ENCODE measurements at regions not wholly inside any gene's neighbourhood (a gene's known extent, or its start where the extent isn't known, plus 50 kb on each side); places are given as distances from the start of the nearest gene placed in this dataset.

GRCh38 chr10:28774051-28774995 lies 97.0 kb downstream of the BAMBI start:
- DNase-seq (ENCODE audit: low spot score) = no peak
- no peak overlapping the region for H3K4me3 Mint-ChIP-seq (ENCODE audit: unreplicated experiment)
- no peak overlapping the region for H3K27ac Mint-ChIP-seq (ENCODE audit: unreplicated experiment)
- no peak for TF ChIP-seq CTCF (IDR thresholded peaks at IDR 0.05)
- H3K4me1 Mint-ChIP-seq (ENCODE audit: low read depth) = peaks cover 2% of the 10 kb centered on the region
- H3K36me3 Mint-ChIP-seq (ENCODE audit: low read depth) = no peaks in the 10 kb centered on the region
- H3K9me3 Mint-ChIP-seq (ENCODE audit: low read depth) = no peaks in the 10 kb centered on the region
- no peaks in the 10 kb centered on the region for H3K27me3 Mint-ChIP-seq (ENCODE audit: low read depth)

DNA sequence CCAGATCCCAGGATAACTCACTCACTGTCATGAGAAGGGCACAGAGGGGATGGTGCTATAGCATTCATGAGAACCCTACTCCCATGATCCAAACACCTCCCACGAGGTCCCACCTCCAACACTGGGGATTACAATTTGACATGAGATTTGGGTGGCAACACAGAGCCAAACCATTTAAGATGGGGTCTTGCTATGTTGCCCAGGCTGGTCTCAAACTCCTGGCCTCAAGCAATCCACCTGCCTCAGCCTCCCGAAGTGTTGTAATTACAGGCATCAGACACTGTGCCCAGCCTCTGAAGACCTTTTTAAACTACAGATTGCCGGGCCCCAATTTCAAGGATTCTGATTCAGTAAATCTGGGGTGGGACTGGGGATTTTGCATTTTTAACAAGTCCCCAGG lies 98.5 kb downstream of the BAMBI start:
- Mint-ChIP-seq H3K36me3 (ENCODE audit: low read depth) (no peaks in the 10 kb centered on the region), H3K9me3 (ENCODE audit: low read depth) (no peaks in the 10 kb centered on the region), H3K27ac (ENCODE audit: unreplicated experiment) (no peak overlapping the region), H3K27me3 (ENCODE audit: low read depth) (no peaks in the 10 kb centered on the region), H3K4me1 (ENCODE audit: low read depth) (no peaks in the 10 kb centered on the region), H3K4me3 (ENCODE audit: unreplicated experiment) (no peak overlapping the region)
- no peak for TF ChIP-seq CTCF (IDR thresholded peaks at IDR 0.05)
- DNase-seq (ENCODE audit: low spot score) = no peak

GRCh38 chr10:28776519-28776918 lies 99.2 kb downstream of the BAMBI start:
- Mint-ChIP-seq H3K4me3 (ENCODE audit: unreplicated experiment) (no peak overlapping the region), H3K9me3 (ENCODE audit: low read depth) (no peaks in the 10 kb centered on the region), H3K4me1 (ENCODE audit: low read depth) (no peaks in the 10 kb centered on the region), H3K27me3 (ENCODE audit: low read depth) (no peaks in the 10 kb centered on the region), H3K27ac (ENCODE audit: unreplicated experiment) (no peak overlapping the region), H3K36me3 (ENCODE audit: low read depth) (no peaks in the 10 kb centered on the region)
- no peak for TF ChIP-seq CTCF (IDR thresholded peaks at IDR 0.05)
- DNase-seq (ENCODE audit: low spot score) = no peak

DNA sequence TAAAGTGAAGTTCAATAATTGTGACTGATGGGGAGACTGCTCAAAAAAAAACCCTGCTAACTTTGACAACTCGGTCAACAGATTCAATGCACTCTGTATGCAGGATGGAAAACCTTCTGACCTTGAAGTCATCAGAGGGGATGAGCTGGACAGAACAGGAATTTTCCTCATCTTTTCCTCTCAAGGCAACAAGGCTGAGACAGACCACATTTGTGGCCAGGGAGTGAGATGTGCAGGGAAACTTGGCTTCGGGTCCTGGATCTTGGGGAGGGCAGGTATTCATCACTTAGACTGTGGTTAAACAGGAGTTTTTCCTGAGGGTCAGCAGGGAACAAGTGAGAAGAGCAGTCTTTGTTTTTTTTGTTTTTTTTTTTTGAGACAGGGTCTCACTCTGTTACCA lies 100.6 kb downstream of the BAMBI start:
- Mint-ChIP-seq H3K27me3 (ENCODE audit: low read depth) (no peaks in the 10 kb centered on the region), H3K36me3 (ENCODE audit: low read depth) (no peaks in the 10 kb centered on the region), H3K9me3 (ENCODE audit: low read depth) (no peaks in the 10 kb centered on the region), H3K4me1 (ENCODE audit: low read depth) (peaks cover 5% of the 10 kb centered on the region), H3K4me3 (ENCODE audit: unreplicated experiment) (no peak overlapping the region), H3K27ac (ENCODE audit: unreplicated experiment) (no peak overlapping the region)
- no peak for DNase-seq (ENCODE audit: low spot score)
- no peak for TF ChIP-seq CTCF (IDR thresholded peaks at IDR 0.05)

DNA sequence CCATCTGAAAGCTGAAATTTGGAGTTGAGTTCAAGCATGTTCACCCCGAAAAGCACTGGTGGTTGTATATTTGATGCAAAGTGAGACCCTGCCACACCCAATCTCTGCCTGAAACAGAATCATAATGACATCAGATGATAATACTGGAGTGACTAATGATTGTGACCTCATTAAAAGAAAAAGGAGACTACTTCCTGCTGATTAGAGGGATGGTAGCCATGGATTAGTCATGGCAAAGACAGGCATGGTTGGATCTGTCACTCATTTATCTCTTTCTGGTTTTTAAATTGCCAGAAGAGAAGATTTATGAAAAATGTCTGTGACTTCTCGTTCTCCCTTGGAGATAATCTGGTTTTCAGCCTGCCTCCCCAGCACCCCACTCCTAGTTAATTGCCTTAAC lies 101.2 kb downstream of the BAMBI start:
- no peak for TF ChIP-seq CTCF (IDR thresholded peaks at IDR 0.05)
- Mint-ChIP-seq H3K4me3 (ENCODE audit: unreplicated experiment) (no peak overlapping the region), H3K9me3 (ENCODE audit: low read depth) (no peaks in the 10 kb centered on the region), H3K27me3 (ENCODE audit: low read depth) (no peaks in the 10 kb centered on the region), H3K4me1 (ENCODE audit: low read depth) (peaks cover 10% of the 10 kb centered on the region), H3K27ac (ENCODE audit: unreplicated experiment) (no peak overlapping the region), H3K36me3 (ENCODE audit: low read depth) (no peaks in the 10 kb centered on the region)
- DNase-seq (ENCODE audit: low spot score) = no peak
